GM23338 (cell line): ENCODE measurements at regions not wholly inside any gene's neighbourhood (a gene's known extent, or its start where the extent isn't known, plus 50 kb on each side); places are given as distances from the start of the nearest gene placed in this dataset.

ENCODE experiments used
- ATAC-seq: fragments of 200-7000 bp; cut with Tn5 transposase; 3 replicates; pipeline ENCODE4 v1.9.1; 2020
- DNase-seq: peaks from one replicate; pipeline ENCODE4 v3.0.0-alpha.2; 2015; ENCODE audit warnings: low spot score
- H2AFZ ChIP-seq: fragments of 200-600 bp; sonication (generic); 2 replicates; pipeline ENCODE4 v1.8.0; 2016; ENCODE audit warnings: antibody characterized with exemption, mild to moderate bottlenecking, moderate library complexity
- H3F3A ChIP-seq: fragments of 200-600 bp; sonication (generic); replicated peaks from 2 replicates; pipeline ENCODE4 v1.8.0; 2017; ENCODE audit warnings: antibody characterized with exemption, mixed run types, low read depth
- H3K27ac ChIP-seq: fragments of 200-600 bp; sonication (generic); 2 replicates; pipeline ENCODE4 v1.6.1; 2016; ENCODE audit warnings: low read depth
- H3K27me3 ChIP-seq: fragments of 200-600 bp; sonication (generic); 2 replicates; pipeline ENCODE4 v1.8.0; 2016; ENCODE audit warnings: mild to moderate bottlenecking, mixed run types, moderate library complexity; ENCODE audit not compliant: insufficient read depth
- H3K36me3 ChIP-seq: fragments of 200-600 bp; sonication (generic); 2 replicates; pipeline ENCODE4 v1.8.0; 2016; ENCODE audit warnings: mild to moderate bottlenecking; ENCODE audit not compliant: insufficient read depth
- H3K4me1 ChIP-seq: fragments of 200-600 bp; sonication (generic); 2 replicates; pipeline ENCODE4 v1.8.0; 2016; ENCODE audit warnings: mild to moderate bottlenecking, moderate library complexity; ENCODE audit not compliant: insufficient read depth
- H3K4me2 ChIP-seq: fragments of 200-600 bp; sonication (generic); 2 replicates; pipeline ENCODE4 v1.7.1; 2017; ENCODE audit warnings: mixed run types
- H3K4me3 ChIP-seq: fragments of 200-600 bp; sonication (generic); 2 replicates; pipeline ENCODE4 v1.6.1; 2016; ENCODE audit warnings: mixed run types
- H3K79me2 ChIP-seq: fragments of 200-600 bp; sonication (generic); replicated peaks from 2 replicates; pipeline ENCODE4 v1.8.0; 2017; ENCODE audit warnings: mild to moderate bottlenecking; ENCODE audit not compliant: insufficient read depth
- H3K9me2 ChIP-seq: fragments of 200-600 bp; sonication (generic); 2 replicates; pipeline ENCODE4 v1.8.0; 2017; ENCODE audit not compliant: insufficient read depth
- H4K20me1 ChIP-seq: fragments of 200-600 bp; sonication (generic); replicated peaks from 2 replicates; pipeline ENCODE4 v1.8.0; 2017; ENCODE audit warnings: mild to moderate bottlenecking; ENCODE audit not compliant: insufficient read depth
- H3K27ac Mint-ChIP-seq: 2 replicates; pipeline ENCODE4 v1.8.0; 2020; ENCODE audit warnings: inconsistent platforms, mild to moderate bottlenecking, moderate library complexity, mixed read lengths
- H3K27me3 Mint-ChIP-seq: 3 replicates; pipeline ENCODE4 v1.8.0; 2022; ENCODE audit warnings: low read depth, mild to moderate bottlenecking, moderate library complexity, mixed read lengths, inconsistent platforms; ENCODE audit not compliant: insufficient read depth, poor library complexity
- H3K36me3 Mint-ChIP-seq: 3 replicates; pipeline ENCODE4 v1.8.0; 2021; ENCODE audit warnings: low read depth, mild to moderate bottlenecking, inconsistent platforms, moderate library complexity, mixed read lengths
- H3K4me1 Mint-ChIP-seq: 3 replicates; pipeline ENCODE4 v1.8.0; 2020; ENCODE audit warnings: mild to moderate bottlenecking, inconsistent platforms, mixed read lengths
- H3K4me3 Mint-ChIP-seq: 3 replicates; pipeline ENCODE4 v1.8.0; 2021; ENCODE audit warnings: moderate library complexity, mild to moderate bottlenecking, inconsistent platforms, mixed read lengths
- H3K9me3 Mint-ChIP-seq: 3 replicates; pipeline ENCODE4 v1.8.0; 2020; ENCODE audit warnings: moderate library complexity, mild to moderate bottlenecking, inconsistent platforms, mixed read lengths
- CREB1 ChIP-seq: fragments of 250-450 bp; sonication (Bioruptor Pico); IDR thresholded peaks from 2 replicates; pipeline ENCODE4 v1.5.0; 2020; ENCODE audit warnings: low read depth, mild to moderate bottlenecking, moderate library complexity
- CTCF ChIP-seq, 2 experiments: fragments of 200-600 bp in 1 of 2; sonication (generic) in 1 of 2; conservative IDR thresholded peaks; 2 replicates each; pipeline versions ENCODE4 v1.5.1 to v1.6.1; 2016 to 2017; ENCODE audit warnings: antibody characterized with exemption in 2 of 2, low read depth in 2 of 2, mild to moderate bottlenecking in 2 of 2, moderate library complexity in 1 of 2
- EZH2 ChIP-seq: fragments of 200-600 bp; sonication (generic); IDR thresholded peaks from one replicate; pipeline ENCODE4 v1.8.0; 2017; ENCODE audit warnings: antibody characterized with exemption, mild to moderate bottlenecking, low read depth; ENCODE audit not compliant: unreplicated experiment
- EZH2phosphoT487 ChIP-seq: fragments of 200-600 bp; sonication (generic); IDR thresholded peaks from one replicate; pipeline ENCODE4 v1.8.1; 2018; ENCODE audit warnings: antibody characterized with exemption; ENCODE audit not compliant: unreplicated experiment
- POLR2AphosphoS5 ChIP-seq: IDR thresholded peaks from 2 replicates; pipeline ENCODE4 v1.6.1; 2016; ENCODE audit warnings: antibody characterized with exemption, low read depth
- STAT1 ChIP-seq: IDR thresholded peaks from one replicate; pipeline ENCODE4 v1.6.1; 2016; ENCODE audit warnings: antibody characterized with exemption; ENCODE audit not compliant: unreplicated experiment
- ZNF114 ChIP-seq: fragments of 250-450 bp; sonication (Bioruptor Pico); IDR thresholded peaks from 2 replicates; pipeline ENCODE4 v1.5.0; 2020; ENCODE audit warnings: mild to moderate bottlenecking, moderate library complexity
- ZNF331 ChIP-seq: fragments of 250-450 bp; sonication (Bioruptor Pico); IDR thresholded peaks from 2 replicates; pipeline ENCODE4 v1.5.0; 2020; ENCODE audit warnings: low read depth, mild to moderate bottlenecking, moderate library complexity
- ZNF462 ChIP-seq: fragments of 250-450 bp; sonication (Bioruptor Pico); IDR thresholded peaks from 2 replicates; pipeline ENCODE4 v1.5.0; 2020; ENCODE audit warnings: mild to moderate bottlenecking, moderate library complexity
- TF ChIP-seq, protein P1 (sequence below): IDR thresholded peaks from 2 replicates; pipeline ENCODE4 v1.6.1; 2016; ENCODE audit warnings: antibody characterized with exemption

- no peak for TF ChIP-seq CREB1 (CRISPR knock-in tag)
- no peak for TF ChIP-seq EZH2phosphoT487
- TF ChIP-seq, protein P1, sequence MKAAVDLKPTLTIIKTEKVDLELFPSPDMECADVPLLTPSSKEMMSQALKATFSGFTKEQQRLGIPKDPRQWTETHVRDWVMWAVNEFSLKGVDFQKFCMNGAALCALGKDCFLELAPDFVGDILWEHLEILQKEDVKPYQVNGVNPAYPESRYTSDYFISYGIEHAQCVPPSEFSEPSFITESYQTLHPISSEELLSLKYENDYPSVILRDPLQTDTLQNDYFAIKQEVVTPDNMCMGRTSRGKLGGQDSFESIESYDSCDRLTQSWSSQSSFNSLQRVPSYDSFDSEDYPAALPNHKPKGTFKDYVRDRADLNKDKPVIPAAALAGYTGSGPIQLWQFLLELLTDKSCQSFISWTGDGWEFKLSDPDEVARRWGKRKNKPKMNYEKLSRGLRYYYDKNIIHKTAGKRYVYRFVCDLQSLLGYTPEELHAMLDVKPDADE = no peak
- no peak for TF ChIP-seq EZH2
- TF ChIP-seq ZNF331 = no peak
- DNase-seq (no peak), ATAC-seq (no peak)
- H3K4me3 Mint-ChIP-seq = no peak overlapping the region
- Histone ChIP-seq H4K20me1 (no peaks in the 10 kb centered on the region), H3K4me3 (no peak overlapping the region), H2AFZ (no peak overlapping the region), H3K4me2 (no peak overlapping the region), H3K27me3 (no peaks in the 10 kb centered on the region), H3K4me1 (no peaks in the 10 kb centered on the region), H3K79me2 (no peaks in the 10 kb centered on the region), H3K36me3 (no peaks in the 10 kb centered on the region; the same call in 1 of the 2 replicates), H3F3A (no peaks in the 10 kb centered on the region), H3K9me2 (no peaks in the 10 kb centered on the region), H3K27ac (no peak overlapping the region)
- peaks cover 3% of the 10 kb centered on the region for H3K27me3 Mint-ChIP-seq
- peaks cover 27% of the 10 kb centered on the region for H3K36me3 Mint-ChIP-seq
- peaks cover 98% of the 10 kb centered on the region for H3K9me3 Mint-ChIP-seq
- H3K27ac Mint-ChIP-seq = no peak overlapping the region
- H3K4me1 Mint-ChIP-seq = no peaks in the 10 kb centered on the region
Measured at GRCh38 chr1:4132352-4133296, 232.6 kb upstream of the C1orf174 start.

GRCh38 chr1:4133297-4133938 is 233.3 kb upstream of the C1orf174 start:
- H3K27me3 Mint-ChIP-seq = peaks cover 4% of the 10 kb centered on the region
- Histone ChIP-seq H3K9me2 (no peaks in the 10 kb centered on the region), H3K4me3 (no peak overlapping the region), H2AFZ (no peak overlapping the region), H3K79me2 (no peaks in the 10 kb centered on the region), H4K20me1 (no peaks in the 10 kb centered on the region), H3F3A (no peaks in the 10 kb centered on the region), H3K27ac (no peak overlapping the region), H3K27me3 (no peaks in the 10 kb centered on the region), H3K4me2 (no peak overlapping the region), H3K4me1 (no peaks in the 10 kb centered on the region), H3K36me3 (no peaks in the 10 kb centered on the region; the same call in 1 of the 2 replicates)
- peaks cover 6% of the 10 kb centered on the region; the same call in 2 of the 3 replicates for H3K4me1 Mint-ChIP-seq
- H3K4me3 Mint-ChIP-seq = no peak overlapping the region
- peaks cover 22% of the 10 kb centered on the region for H3K36me3 Mint-ChIP-seq
- no peak overlapping the region for H3K27ac Mint-ChIP-seq
- peaks cover 98% of the 10 kb centered on the region for H3K9me3 Mint-ChIP-seq
- no peak for DNase-seq
- ATAC-seq = no peak
- no peak for TF ChIP-seq ZNF462 (CRISPR knock-in tag)
- TF ChIP-seq, protein P1 = no peak
- no peak for TF ChIP-seq ZNF114 (CRISPR knock-in tag)
- no peak for TF ChIP-seq STAT1
- no peak for TF ChIP-seq POLR2AphosphoS5
- no peak for TF ChIP-seq CTCF (conservative IDR thresholded peaks at IDR 0.05; ENCODE audit: low read depth in 2 of 2)
